Hematopoietic multipotent progenitor cell treated with erythropoietin and hydrocortisone succinate and interleukin-3 and kit ligand, for 17 days (in vitro differentiated cells): ENCODE measurements at regions not wholly inside any gene's neighbourhood (a gene's known extent, or its start where the extent isn't known, plus 50 kb on each side); places are given as distances from the start of the nearest gene placed in this dataset.
"Not testable (repeated sequence)": the region's sequence is repeated elsewhere in the genome, so short reads cannot be mapped to it uniquely, and the experiment has no call there.

Source experiments
- DNase-seq: peaks from one replicate; pipeline ENCODE4 v3.0.0-alpha.2; 2015; ENCODE audit warnings: low spot score

DNA sequence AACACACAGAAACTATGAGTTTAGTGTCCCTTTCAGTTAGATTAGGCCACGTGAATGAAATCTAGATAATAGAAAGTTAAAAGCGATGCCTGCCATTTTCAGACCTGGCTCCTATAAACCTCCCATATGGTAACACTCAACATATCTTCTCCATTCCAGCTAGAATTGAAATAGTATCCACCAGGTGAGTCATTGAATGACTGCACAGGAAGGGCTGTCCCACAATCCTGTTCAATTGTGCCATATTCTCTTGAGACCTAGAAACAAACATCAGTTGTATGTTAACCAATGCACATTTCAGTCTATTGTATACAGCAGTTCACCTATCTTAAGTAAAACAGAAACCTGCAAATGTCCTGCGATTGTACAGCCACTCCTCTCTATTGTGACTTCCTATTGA lies 659.3 kb upstream of the SLIT2 start:
- DNase-seq, result no peak

DNA sequence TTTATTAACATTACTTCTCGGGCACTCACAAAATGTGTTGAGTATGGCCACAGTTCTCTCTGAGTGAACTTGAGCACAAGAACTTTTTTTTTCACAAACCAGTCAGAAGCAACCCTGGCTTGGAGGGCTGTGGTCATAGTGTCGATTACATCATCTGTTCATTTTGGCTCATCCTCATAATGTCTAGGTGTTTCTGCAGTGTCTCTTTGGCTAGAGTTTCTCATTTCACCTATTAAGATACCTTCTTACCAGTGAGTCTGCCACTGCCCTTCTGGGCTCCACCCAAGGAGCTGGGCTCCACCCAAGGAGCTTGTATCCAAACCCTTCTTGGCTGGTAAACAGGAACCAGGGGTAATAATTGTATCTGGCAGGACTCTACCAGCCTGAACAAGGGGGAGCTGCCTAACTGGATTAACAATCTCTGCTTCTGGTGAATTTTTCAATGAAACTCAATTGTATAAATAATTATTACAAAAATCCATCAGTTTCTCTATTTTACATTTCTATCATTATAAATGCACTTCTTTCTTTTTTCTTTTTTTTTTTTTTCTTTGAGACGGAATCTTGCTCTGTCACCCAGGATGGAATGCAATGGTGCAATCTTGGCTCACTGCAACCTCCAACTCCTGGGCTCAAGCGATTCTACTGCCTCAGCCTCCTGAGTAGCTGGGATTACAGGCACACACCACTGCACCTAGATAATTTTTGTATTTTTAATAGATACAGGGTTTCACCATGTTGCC lies 667.7 kb upstream of the SLIT2 start:
- no peak for DNase-seq

GRCh38 chr4:19580095-19580494 lies 671.6 kb upstream of the SLIT2 start:
- no peak for DNase-seq

- DNase-seq, result no peak
Measured at GRCh38 chr4:19579608-19580007, 672.1 kb upstream of the SLIT2 start.

- no peak for DNase-seq
Measured at GRCh38 chr4:19577097-19577496, 674.6 kb upstream of the SLIT2 start.

DNA sequence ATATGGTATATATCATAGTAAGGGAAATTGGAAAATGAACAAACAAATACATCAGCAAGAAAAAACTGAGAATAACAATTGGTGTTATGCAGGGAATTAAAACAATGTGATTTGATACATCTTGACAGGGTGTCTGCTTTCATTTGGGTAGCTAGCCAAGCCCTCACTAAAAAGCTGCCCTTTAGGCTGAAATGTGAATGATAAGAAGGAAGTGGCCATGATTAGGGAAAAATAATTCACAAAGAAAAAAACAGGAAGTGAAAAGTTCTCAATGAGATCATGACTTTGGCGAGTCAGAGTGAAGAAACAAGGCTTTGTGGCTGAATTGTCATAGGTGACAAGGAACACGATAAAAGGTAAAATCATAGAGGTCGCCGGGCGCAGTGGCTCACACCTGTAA lies 675.8 kb upstream of the SLIT2 start:
- no peak for DNase-seq

DNA sequence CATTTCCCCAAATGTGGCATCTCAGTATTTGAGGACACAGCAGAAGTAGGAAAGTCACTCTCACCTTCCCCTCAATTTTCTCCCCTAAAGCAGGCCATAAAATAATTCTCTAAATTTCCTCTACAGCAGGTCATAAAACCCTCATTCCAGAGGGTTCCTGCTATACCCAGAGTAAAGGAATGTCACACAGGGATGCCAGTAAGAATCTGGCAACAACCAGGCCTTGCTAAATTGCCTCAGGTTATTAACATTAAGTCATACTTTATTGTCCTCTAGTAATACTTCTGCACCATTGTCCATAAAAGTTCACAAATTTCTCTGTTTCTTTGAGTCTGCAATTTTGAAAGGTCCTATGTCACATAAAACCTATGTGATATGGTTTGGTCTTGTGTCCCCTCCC lies 685.7 kb upstream of the SLIT2 start:
- DNase-seq, result no peak

GRCh38 chr4:19562456-19562855 lies 689.2 kb upstream of the SLIT2 start:
- DNase-seq, result no peak

- DNase-seq, result no peak
Measured at GRCh38 chr4:19557161-19557560, 694.5 kb upstream of the SLIT2 start.

DNA sequence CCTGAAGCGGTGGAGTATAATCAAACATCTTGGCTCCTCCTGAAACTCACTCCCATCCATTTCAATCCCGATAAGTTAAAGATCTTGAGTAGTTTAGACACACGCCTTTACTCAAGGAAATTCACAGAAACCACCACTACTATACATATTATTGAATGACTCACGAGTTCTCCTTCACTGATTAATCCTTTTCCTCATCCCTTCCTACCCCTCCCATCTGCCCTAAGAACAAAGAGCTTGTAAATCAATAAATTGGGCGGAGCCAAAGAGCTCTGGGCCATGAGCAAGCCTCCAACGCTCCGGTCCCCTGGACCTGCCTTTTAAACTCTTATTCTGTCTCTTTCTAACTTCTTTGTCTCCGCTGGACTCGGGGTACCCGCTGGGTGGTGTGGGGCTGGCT lies 695.4 kb upstream of the SLIT2 start:
- DNase-seq, result not testable (repeated sequence)

DNA sequence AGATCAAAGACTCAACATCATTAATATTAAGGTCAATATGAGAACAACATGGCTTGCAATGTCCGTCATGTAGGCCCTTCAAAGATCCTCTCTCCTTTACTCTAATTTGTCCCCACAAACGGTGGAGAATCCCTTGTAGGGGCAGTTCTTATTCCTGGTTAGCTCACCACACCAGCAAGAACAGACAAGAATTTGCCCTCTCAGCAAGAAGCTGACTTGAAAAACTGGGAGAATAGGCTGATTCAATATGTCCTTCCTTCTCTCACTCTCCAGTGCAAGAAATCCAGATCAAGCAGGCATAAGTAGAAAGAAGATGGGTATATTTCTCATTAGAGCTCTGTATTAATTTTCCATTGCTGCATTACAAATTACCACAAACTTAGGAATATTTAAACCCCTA lies 704.2 kb upstream of the SLIT2 start:
- DNase-seq, result no peak

GRCh38 chr4:19544446-19545125 lies 707.1 kb upstream of the SLIT2 start:
- DNase-seq, result no peak

GRCh38 chr4:19540859-19541540 lies 710.7 kb upstream of the SLIT2 start:
- no peak for DNase-seq

- DNase-seq, result no peak
Measured at GRCh38 chr4:19539201-19539600, 712.5 kb upstream of the SLIT2 start.

DNA sequence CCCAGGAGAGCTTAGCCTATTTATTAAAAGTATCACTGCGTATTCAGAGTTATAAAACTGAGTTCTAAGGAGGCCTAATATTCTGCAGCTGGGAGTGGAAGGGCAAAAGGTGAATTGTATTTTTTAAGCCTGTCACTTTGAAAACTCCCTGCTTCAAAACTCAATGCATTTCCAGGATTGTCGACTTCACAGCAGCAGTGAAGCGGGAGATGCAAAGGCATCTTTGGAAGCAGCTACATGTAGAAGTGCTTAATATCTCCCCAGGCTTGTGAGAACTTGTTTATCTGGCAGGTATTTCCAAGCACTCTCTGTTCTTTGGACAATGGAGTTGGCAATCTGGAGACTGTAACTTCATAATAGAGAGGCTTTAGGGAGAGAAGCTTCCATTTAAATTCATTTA lies 717.5 kb upstream of the SLIT2 start:
- no peak for DNase-seq

GRCh38 chr4:19531906-19532848 lies 719.5 kb upstream of the SLIT2 start:
- DNase-seq, result no peak

DNA sequence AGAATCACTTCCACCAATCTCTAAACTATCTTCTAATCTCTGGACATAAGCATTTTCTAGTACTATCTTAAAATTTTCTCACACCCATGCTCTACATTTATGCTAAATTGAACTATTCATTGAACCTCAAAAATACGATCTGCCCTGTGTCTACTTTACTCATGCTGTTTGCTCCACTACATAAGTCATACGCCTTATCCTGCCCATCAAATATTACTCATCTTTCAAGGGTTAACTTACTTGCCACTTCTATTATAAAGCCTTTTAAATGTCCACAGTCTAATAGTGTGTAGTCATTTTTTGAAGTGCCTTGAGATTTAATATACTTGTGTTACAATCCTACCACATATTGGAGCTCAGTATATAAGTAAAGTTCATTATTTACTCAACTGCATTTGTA lies 727.7 kb upstream of the SLIT2 start:
- no peak for DNase-seq

GRCh38 chr4:19522966-19523365 lies 728.7 kb upstream of the SLIT2 start:
- DNase-seq, result no peak

DNA sequence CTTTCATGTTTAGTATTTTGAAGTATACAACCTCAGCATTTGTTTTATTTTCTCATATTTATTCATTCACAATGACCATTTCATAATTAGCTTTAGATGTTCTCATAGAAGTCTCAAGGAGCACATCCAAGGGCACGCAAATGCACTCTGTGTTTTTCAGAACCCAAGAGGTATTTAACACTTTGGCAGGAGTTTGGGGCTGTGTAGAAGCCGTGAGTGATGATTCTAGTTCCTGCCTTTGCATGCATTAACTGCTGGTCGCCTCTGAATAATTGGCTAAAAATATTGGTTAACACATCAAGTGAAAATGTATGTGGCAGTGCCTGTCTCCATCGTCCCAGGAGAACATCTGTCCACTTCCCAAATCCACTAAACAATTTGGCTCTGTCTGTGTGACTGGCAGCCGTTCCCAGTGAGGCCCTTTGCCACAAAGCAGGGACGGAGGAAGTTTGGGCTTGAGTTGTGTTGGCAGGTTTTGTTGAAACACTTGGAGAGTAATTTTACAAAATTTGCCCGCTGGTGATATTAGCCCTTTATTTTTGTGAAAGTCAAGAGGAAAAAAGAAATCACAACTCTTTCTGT lies 730.7 kb upstream of the SLIT2 start:
- DNase-seq, result no peak

GRCh38 chr4:19514276-19515070 lies 737.2 kb upstream of the SLIT2 start:
- no peak for DNase-seq

DNA sequence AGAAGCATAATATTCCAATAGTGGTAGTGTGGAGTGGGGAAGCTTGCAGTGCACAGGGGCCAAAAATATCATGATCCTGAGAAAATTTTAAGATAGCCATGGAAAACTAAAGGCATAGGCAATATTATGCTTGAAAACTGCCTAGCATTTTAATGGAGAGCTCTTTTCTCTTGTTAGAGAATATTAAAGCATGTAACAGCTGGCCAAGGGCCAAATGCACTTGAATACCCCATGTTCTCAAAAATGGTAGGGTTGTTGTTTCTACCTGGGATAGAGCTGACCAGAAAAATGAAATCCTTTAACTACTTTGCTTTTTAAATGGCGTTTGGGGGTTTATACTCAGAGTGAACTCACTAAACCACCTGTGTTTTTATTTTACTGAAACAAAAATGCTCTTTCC lies 739.6 kb upstream of the SLIT2 start:
- DNase-seq, result no peak
